ENCODE measurements at regions not wholly inside any gene's neighbourhood (a gene's known extent, or its start where the extent isn't known, plus 50 kb on each side); places are given as distances from the start of the nearest gene placed in this dataset.

DNA sequence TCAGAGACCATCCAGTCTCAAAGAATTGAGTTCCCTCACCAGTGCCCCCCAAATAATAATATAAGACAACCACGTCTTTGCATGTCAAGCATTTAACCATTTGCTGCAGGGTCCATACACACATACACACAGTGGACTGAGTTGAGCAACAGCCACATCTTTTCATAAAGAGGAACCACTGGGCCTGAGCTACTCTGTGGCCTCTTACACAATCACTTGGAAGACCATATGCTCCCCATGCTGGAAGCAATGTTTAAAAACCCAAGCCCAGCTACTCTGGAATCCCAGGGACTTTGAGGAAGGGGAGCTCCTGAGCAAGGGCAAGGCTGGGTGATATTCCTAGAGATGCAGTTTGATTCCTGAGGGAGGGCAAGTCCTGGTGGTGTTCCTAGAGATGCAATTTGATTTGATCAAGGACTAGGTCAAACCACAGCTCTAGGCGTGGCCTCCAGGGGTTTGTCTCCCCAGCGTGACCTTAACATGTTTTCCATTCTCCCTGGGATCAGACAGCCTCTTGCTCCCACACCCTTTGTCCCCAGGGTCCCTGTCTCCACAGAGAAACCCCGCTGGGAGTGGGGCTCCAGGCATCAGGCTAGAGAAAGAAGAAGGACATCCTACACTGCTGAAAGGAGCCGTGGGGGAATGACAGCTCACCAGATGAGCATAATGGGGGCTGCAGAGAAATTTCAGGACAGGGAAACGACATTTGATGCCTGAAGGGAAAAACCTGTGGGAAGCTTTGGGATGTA is 376.2 kb upstream of the MGMT start:
- H3K4me3 ChIP-seq (ENCODE audit: low read depth in 2 of 2, low read length in 1 of 2) = no peak overlapping the region
- 11% methylated on average over 6 of the region's 6 CpGs for WGBS (ENCODE audit: low lambda C conversion rate)
- H2AFZ ChIP-seq (ENCODE audit: low read depth) = no peak overlapping the region
- H3F3A ChIP-seq (replicated peaks; ENCODE audit: insufficient read depth) = no peaks in the 10 kb centered on the region
- no peaks in the 10 kb centered on the region for H4K20me1 ChIP-seq (ENCODE audit: insufficient read depth)
- no peaks in the 10 kb centered on the region for H3K79me2 ChIP-seq (ENCODE audit: insufficient read depth)
- H3K27me3 ChIP-seq (ENCODE audit: insufficient read depth) = no peaks in the 10 kb centered on the region
- H3K27ac ChIP-seq (ENCODE audit: low read depth in 2 of 2, low read length in 1 of 2) = no peak overlapping the region
- no peaks in the 10 kb centered on the region for H3K9me2 ChIP-seq
- TF ChIP-seq FOSL2 (IDR thresholded peaks at IDR 0.05; ENCODE audit: borderline replicate concordance, low read depth) (no peak), EZH2phosphoT487 (IDR thresholded peaks at IDR 0.05; ENCODE audit: borderline replicate concordance, low read depth) (no peak), RCOR1 (IDR thresholded peaks at IDR 0.05; ENCODE audit: low read length) (no peak), NRF1 (IDR thresholded peaks at IDR 0.05; ENCODE audit: low read depth, low read length) (no peak), RFX5 (IDR thresholded peaks at IDR 0.05; ENCODE audit: low read length) (no peak), RXRA (IDR thresholded peaks at IDR 0.05; ENCODE audit: borderline replicate concordance, low read depth) (no peak), TCF12 (IDR thresholded peaks at IDR 0.05) (no peak), TAF1 (IDR thresholded peaks at IDR 0.05; ENCODE audit: borderline replicate concordance, low read depth, low read length) (no peak), MXI1 (IDR thresholded peaks at IDR 0.05; ENCODE audit: low read depth, low read length) (no peak), MEF2A (IDR thresholded peaks at IDR 0.05; ENCODE audit: borderline replicate concordance, low read depth) (no peak), RAD21 (IDR thresholded peaks at IDR 0.05; ENCODE audit: low read length) (no peak), SIN3A (IDR thresholded peaks at IDR 0.05; ENCODE audit: borderline replicate concordance, low read depth, low read length) (no peak), CHD2 (IDR thresholded peaks at IDR 0.05; ENCODE audit: low read length, partially characterized antibody) (no peak)
- TF ChIP-seq, protein P1, sequence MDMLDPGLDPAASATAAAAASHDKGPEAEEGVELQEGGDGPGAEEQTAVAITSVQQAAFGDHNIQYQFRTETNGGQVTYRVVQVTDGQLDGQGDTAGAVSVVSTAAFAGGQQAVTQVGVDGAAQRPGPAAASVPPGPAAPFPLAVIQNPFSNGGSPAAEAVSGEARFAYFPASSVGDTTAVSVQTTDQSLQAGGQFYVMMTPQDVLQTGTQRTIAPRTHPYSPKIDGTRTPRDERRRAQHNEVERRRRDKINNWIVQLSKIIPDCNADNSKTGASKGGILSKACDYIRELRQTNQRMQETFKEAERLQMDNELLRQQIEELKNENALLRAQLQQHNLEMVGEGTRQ (IDR thresholded peaks at IDR 0.05; ENCODE audit: borderline replicate concordance, low read depth, low read length) = no peak
- TF ChIP-seq, protein P2, sequence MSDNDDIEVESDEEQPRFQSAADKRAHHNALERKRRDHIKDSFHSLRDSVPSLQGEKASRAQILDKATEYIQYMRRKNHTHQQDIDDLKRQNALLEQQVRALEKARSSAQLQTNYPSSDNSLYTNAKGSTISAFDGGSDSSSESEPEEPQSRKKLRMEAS (IDR thresholded peaks at IDR 0.05; ENCODE audit: low read depth) = no peak
- H3K4me2 ChIP-seq = no peak overlapping the region
- H3K4me1 ChIP-seq (ENCODE audit: control insufficient read depth in 1 of 2, insufficient read depth in 2 of 2, low read depth in 1 of 2, low read length in 1 of 2) = no peaks in the 10 kb centered on the region
- ChIA-PET POLR2A (no interaction called here), CTCF (interaction anchor here (1.2 kb wide), 1 partner anchor 135 kb away, joined by 3 read pairs; no protein-coding TSS in a partner anchor)
- H3K9ac ChIP-seq = no peak overlapping the region
- no peak for DNase-seq
- no peaks in the 10 kb centered on the region for H3K9me3 ChIP-seq
- H3K36me3 ChIP-seq (replicated peaks in 1 of 2; ENCODE audit: control insufficient read depth in 1 of 2, insufficient read depth in 2 of 2, low read length in 1 of 2) = no peaks in the 10 kb centered on the region

DNA sequence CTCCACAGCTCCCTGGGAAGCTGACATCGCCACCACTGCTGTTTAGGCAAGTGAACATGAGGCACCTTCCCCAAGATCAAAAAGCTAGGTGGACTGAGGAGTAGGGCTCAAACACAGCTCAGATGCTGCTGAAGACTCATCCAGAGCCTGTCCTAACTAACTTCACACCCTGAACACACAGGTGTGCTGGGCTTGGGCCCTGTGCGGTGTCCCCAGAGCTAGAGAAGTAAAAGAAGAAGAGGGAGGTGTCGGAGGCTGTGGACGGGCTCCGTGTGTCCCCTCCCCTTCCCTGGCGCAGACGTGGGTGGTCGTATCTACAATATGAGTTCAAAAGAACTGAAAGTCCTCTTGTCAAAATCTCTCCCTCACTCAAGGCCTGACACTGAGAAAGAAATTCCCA is 373.4 kb upstream of the MGMT start:
- WGBS (ENCODE audit: low lambda C conversion rate) = 53% methylated on average over 7 of the region's 8 CpGs
- Histone ChIP-seq H3K9me3 (no peaks in the 10 kb centered on the region), H3K79me2 (ENCODE audit: insufficient read depth) (no peaks in the 10 kb centered on the region)
- TF ChIP-seq, protein P3, sequence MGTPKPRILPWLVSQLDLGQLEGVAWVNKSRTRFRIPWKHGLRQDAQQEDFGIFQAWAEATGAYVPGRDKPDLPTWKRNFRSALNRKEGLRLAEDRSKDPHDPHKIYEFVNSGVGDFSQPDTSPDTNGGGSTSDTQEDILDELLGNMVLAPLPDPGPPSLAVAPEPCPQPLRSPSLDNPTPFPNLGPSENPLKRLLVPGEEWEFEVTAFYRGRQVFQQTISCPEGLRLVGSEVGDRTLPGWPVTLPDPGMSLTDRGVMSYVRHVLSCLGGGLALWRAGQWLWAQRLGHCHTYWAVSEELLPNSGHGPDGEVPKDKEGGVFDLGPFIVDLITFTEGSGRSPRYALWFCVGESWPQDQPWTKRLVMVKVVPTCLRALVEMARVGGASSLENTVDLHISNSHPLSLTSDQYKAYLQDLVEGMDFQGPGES (IDR thresholded peaks at IDR 0.05; ENCODE audit: low read depth, low read length) = no peak
- TF ChIP-seq EZH2phosphoT487 (IDR thresholded peaks at IDR 0.05; ENCODE audit: borderline replicate concordance, low read depth) (no peak), MXI1 (IDR thresholded peaks at IDR 0.05; ENCODE audit: low read depth, low read length) (no peak), NRF1 (IDR thresholded peaks at IDR 0.05; ENCODE audit: low read depth, low read length) (no peak), YY1 (IDR thresholded peaks at IDR 0.05; ENCODE audit: low read depth) (no peak), GABPA (IDR thresholded peaks at IDR 0.05; ENCODE audit: low read depth) (no peak), RFX5 (IDR thresholded peaks at IDR 0.05; ENCODE audit: low read length) (no peak), TAF1 (IDR thresholded peaks at IDR 0.05; ENCODE audit: borderline replicate concordance, low read depth, low read length) (no peak), POLR2AphosphoS5 (IDR thresholded peaks at IDR 0.05; ENCODE audit: low read depth, low read length) (no peak), CHD2 (IDR thresholded peaks at IDR 0.05; ENCODE audit: low read length, partially characterized antibody) (no peak), EP300 (IDR thresholded peaks at IDR 0.05; ENCODE audit: borderline replicate concordance in 1 of 2, low read depth in 1 of 2, low read length in 1 of 2) (no peak), FOXM1 (IDR thresholded peaks at IDR 0.05; ENCODE audit: low read depth) (no peak), SMC3 (IDR thresholded peaks at IDR 0.05; ENCODE audit: low read depth, low read length) (no peak)
- TF ChIP-seq, protein P4, sequence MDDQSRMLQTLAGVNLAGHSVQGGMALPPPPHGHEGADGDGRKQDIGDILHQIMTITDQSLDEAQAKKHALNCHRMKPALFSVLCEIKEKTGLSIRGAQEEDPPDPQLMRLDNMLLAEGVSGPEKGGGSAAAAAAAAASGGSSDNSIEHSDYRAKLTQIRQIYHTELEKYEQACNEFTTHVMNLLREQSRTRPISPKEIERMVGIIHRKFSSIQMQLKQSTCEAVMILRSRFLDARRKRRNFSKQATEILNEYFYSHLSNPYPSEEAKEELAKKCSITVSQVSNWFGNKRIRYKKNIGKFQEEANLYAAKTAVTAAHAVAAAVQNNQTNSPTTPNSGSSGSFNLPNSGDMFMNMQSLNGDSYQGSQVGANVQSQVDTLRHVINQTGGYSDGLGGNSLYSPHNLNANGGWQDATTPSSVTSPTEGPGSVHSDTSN (IDR thresholded peaks at IDR 0.05) = no peak

More for the DNA sequence above, 373.4 kb upstream of the MGMT start:
- H3F3A ChIP-seq (replicated peaks; ENCODE audit: insufficient read depth) = no peaks in the 10 kb centered on the region
- H4K20me1 ChIP-seq (ENCODE audit: insufficient read depth) = no peaks in the 10 kb centered on the region
- no peak overlapping the region for H3K4me3 ChIP-seq (ENCODE audit: low read depth in 2 of 2, low read length in 1 of 2)
- H3K27me3 ChIP-seq (ENCODE audit: insufficient read depth) = no peaks in the 10 kb centered on the region
- no peak overlapping the region for H2AFZ ChIP-seq (ENCODE audit: low read depth)
- ChIA-PET CTCF (no interaction called here), POLR2A (interaction anchor here (0.6 kb wide), 1 partner anchor 475 kb away, joined by 3 read pairs; no protein-coding TSS in a partner anchor)
- no peaks in the 10 kb centered on the region for H3K9me2 ChIP-seq
- H3K36me3 ChIP-seq (replicated peaks in 1 of 2; ENCODE audit: control insufficient read depth in 1 of 2, insufficient read depth in 2 of 2, low read length in 1 of 2) = no peaks in the 10 kb centered on the region
- no peak for DNase-seq
- H3K27ac ChIP-seq (ENCODE audit: low read depth in 2 of 2, low read length in 1 of 2) = no peak overlapping the region
- no peaks in the 10 kb centered on the region for H3K4me1 ChIP-seq (ENCODE audit: control insufficient read depth in 1 of 2, insufficient read depth in 2 of 2, low read depth in 1 of 2, low read length in 1 of 2)
- no peak overlapping the region for H3K4me2 ChIP-seq
- no peak overlapping the region for H3K9ac ChIP-seq
